DLD1 (cell line): ENCODE measurements at regions not wholly inside any gene's neighbourhood (a gene's known extent, or its start where the extent isn't known, plus 50 kb on each side); places are given as distances from the start of the nearest gene placed in this dataset.

Experiments
- in situ Hi-C: cut with HindIII; loops from 2 replicates; pipeline ENCODE4 v1.10.0; 2017; ENCODE audit warnings: low sequenced_read_pairs

- in situ Hi-C loops: no loop called here
These were observed 405.5 kb upstream of the CELF2 start for GRCh38 chr10:10612151-10612550.

- in situ Hi-C loops: no loop called here
These were observed 403.9 kb upstream of the CELF2 start for GRCh38 chr10:10613656-10614244.

- in situ Hi-C loops: no loop called here
These were observed 400.0 kb upstream of the CELF2 start for GRCh38 chr10:10617686-10618085.

GRCh38 chr10:10618139-10618538, 399.5 kb upstream of the CELF2 start:
- in situ Hi-C loops: no loop called here

GRCh38 chr10:10623958-10624566, 393.6 kb upstream of the CELF2 start:
- in situ Hi-C loops: no loop called here

GRCh38 chr10:10624567-10624962, 393.1 kb upstream of the CELF2 start:
- in situ Hi-C loops: no loop called here

- in situ Hi-C loops: no loop called here
These were observed 392.2 kb upstream of the CELF2 start for GRCh38 chr10:10625491-10625890.

- in situ Hi-C loops: no loop called here
These were observed 390.9 kb upstream of the CELF2 start for GRCh38 chr10:10626734-10627133.

GRCh38 chr10:10627414-10627813, 390.3 kb upstream of the CELF2 start:
- in situ Hi-C loops: no loop called here

- in situ Hi-C loops: no loop called here
These were observed 388.2 kb upstream of the CELF2 start for GRCh38 chr10:10629512-10629911.

- in situ Hi-C loops: no loop called here
These were observed 387.4 kb upstream of the CELF2 start for GRCh38 chr10:10630281-10630680.

GRCh38 chr10:10630782-10631181, 386.9 kb upstream of the CELF2 start:
- in situ Hi-C loops: no loop called here

- in situ Hi-C loops: no loop called here
These were observed 375.5 kb upstream of the CELF2 start for GRCh38 chr10:10642189-10642588.

- in situ Hi-C loops: no loop called here
These were observed 374.9 kb upstream of the CELF2 start for GRCh38 chr10:10642751-10643150.

GRCh38 chr10:10644008-10644646, 373.5 kb upstream of the CELF2 start:
- in situ Hi-C loops: no loop called here

- in situ Hi-C loops: no loop called here
These were observed 372.8 kb upstream of the CELF2 start for GRCh38 chr10:10644676-10645385.

- in situ Hi-C loops: no loop called here
These were observed 370.3 kb upstream of the CELF2 start for GRCh38 chr10:10647331-10647730.

GRCh38 chr10:10657139-10657760, 360.4 kb upstream of the CELF2 start:
- in situ Hi-C loops: no loop called here

GRCh38 chr10:10658172-10658785, 359.4 kb upstream of the CELF2 start:
- in situ Hi-C loops: no loop called here

- in situ Hi-C loops: no loop called here
These were observed 357.6 kb upstream of the CELF2 start for GRCh38 chr10:10660054-10660453.

- in situ Hi-C loops: no loop called here
These were observed 356.5 kb upstream of the CELF2 start for GRCh38 chr10:10661176-10661575.
